Liver (tissue), 8 donors: ENCODE measurements at regions not wholly inside any gene's neighbourhood (a gene's known extent, or its start where the extent isn't known, plus 50 kb on each side); places are given as distances from the start of the nearest gene placed in this dataset.

ENCODE experiments used
- DNase-seq: peaks from one replicate; pipeline ENCODE4 v3.0.0-alpha.2; 2017; ENCODE audit warnings: low spot score
- H3K27ac ChIP-seq, 2 donors: one replicate each; pipeline ENCODE4 v1.7.0; 2013; ENCODE audit warnings: inconsistent platforms in 2 of 2, low read length in 2 of 2, control low read depth in 1 of 2, low read depth in 1 of 2, mild to moderate bottlenecking in 1 of 2
- H3K27me3 ChIP-seq, 4 donors: one replicate each; pipeline versions ENCODE4 v1.6.1 to v1.7.0; 2013; ENCODE audit warnings: low read length in 3 of 4, inconsistent platforms in 1 of 4, mild to moderate bottlenecking in 1 of 4, moderate library complexity in 1 of 4; ENCODE audit not compliant: control insufficient read depth in 4 of 4, insufficient read depth in 4 of 4
- H3K36me3 ChIP-seq, 4 donors: one replicate each; pipeline versions ENCODE4 v1.6.1 to v1.7.0; 2013; ENCODE audit warnings: low read length in 3 of 4, mild to moderate bottlenecking in 3 of 4, low read depth in 1 of 4, moderate library complexity in 1 of 4; ENCODE audit not compliant: control insufficient read depth in 4 of 4, insufficient read depth in 3 of 4
- H3K4me1 ChIP-seq, 4 donors: one replicate each; pipeline versions ENCODE4 v1.6.1 to v1.7.0; 2013; ENCODE audit warnings: low read length in 3 of 4, mild to moderate bottlenecking in 3 of 4, moderate library complexity in 1 of 4; ENCODE audit not compliant: control insufficient read depth in 4 of 4, insufficient read depth in 4 of 4
- H3K4me3 ChIP-seq, 3 donors: one replicate each; pipeline versions ENCODE4 v1.6.1 to v1.7.0; 2013; ENCODE audit warnings: low read length in 3 of 3, control low read depth in 1 of 3, low read depth in 1 of 3, mild to moderate bottlenecking in 1 of 3
- H3K9ac ChIP-seq, 2 donors: one replicate each; pipeline ENCODE4 v1.7.0; 2013; ENCODE audit warnings: low read length in 2 of 2, mild to moderate bottlenecking in 2 of 2, moderate library complexity in 2 of 2, control low read depth in 1 of 2, low read depth in 1 of 2
- H3K9me3 ChIP-seq, 4 donors: one replicate each; pipeline versions ENCODE4 v1.6.1 to v1.7.0; 2013; ENCODE audit warnings: low read length in 3 of 4; ENCODE audit not compliant: control insufficient read depth in 4 of 4
- ATF3 ChIP-seq: IDR thresholded peaks from 2 replicates; pipeline ENCODE4 v1.6.1; 2016; ENCODE audit warnings: antibody characterized with exemption
- EGR1 ChIP-seq, 2 donors: IDR thresholded peaks; 2 replicates each; pipeline ENCODE4 v1.6.1; 2016 to 2018; ENCODE audit warnings: antibody characterized with exemption in 2 of 2, low read depth in 2 of 2
- FOXA1 ChIP-seq: IDR thresholded peaks from 2 replicates; pipeline ENCODE4 v1.6.1; 2016; ENCODE audit warnings: antibody characterized with exemption
- FOXA2 ChIP-seq: IDR thresholded peaks from 2 replicates; pipeline ENCODE4 v1.6.1; 2016; ENCODE audit warnings: antibody characterized with exemption
- GABPA ChIP-seq, 2 donors: IDR thresholded peaks in 1 of 2; conservative IDR thresholded peaks in 1 of 2; 2 replicates each; pipeline ENCODE4 v1.6.1; 2016; ENCODE audit warnings: antibody characterized with exemption in 2 of 2, mild to moderate bottlenecking in 1 of 2, moderate library complexity in 1 of 2
- HNF4A ChIP-seq, 2 donors: conservative IDR thresholded peaks; 2 replicates each; pipeline ENCODE4 v1.6.1; 2016; ENCODE audit warnings: antibody characterized with exemption in 2 of 2, mild to moderate bottlenecking in 2 of 2
- HNF4G ChIP-seq: IDR thresholded peaks from 2 replicates; pipeline ENCODE4 v1.6.1; 2016; ENCODE audit warnings: antibody characterized with exemption
- JUND ChIP-seq, 2 donors: IDR thresholded peaks; 2 replicates each; pipeline ENCODE4 v1.6.1; 2016; ENCODE audit warnings: antibody characterized with exemption in 2 of 2
- NR2F2 ChIP-seq: IDR thresholded peaks from 2 replicates; pipeline ENCODE4 v1.6.1; 2016; ENCODE audit warnings: antibody characterized with exemption
- RAD21 ChIP-seq, 2 donors: IDR thresholded peaks; 2 replicates each; pipeline ENCODE4 v1.6.1; 2016; ENCODE audit warnings: antibody characterized with exemption in 2 of 2, mild to moderate bottlenecking in 2 of 2
- REST ChIP-seq: IDR thresholded peaks from 2 replicates; pipeline ENCODE4 v1.6.1; 2016; ENCODE audit warnings: antibody characterized with exemption, mild to moderate bottlenecking
- RXRA ChIP-seq, 2 donors: IDR thresholded peaks; 2 replicates each; pipeline ENCODE4 v1.6.1; 2017 to 2018; ENCODE audit warnings: antibody characterized with exemption in 2 of 2, mild to moderate bottlenecking in 1 of 2
- SP1 ChIP-seq: IDR thresholded peaks from 2 replicates; pipeline ENCODE4 v1.6.1; 2018; ENCODE audit warnings: antibody characterized with exemption, mild to moderate bottlenecking
- TAF1 ChIP-seq: conservative IDR thresholded peaks from 2 replicates; pipeline ENCODE4 v1.6.1; 2016; ENCODE audit warnings: antibody characterized with exemption, mild to moderate bottlenecking
- YY1 ChIP-seq: IDR thresholded peaks from 2 replicates; pipeline ENCODE4 v1.6.1; 2016; ENCODE audit warnings: antibody characterized with exemption, mild to moderate bottlenecking
- ZBTB33 ChIP-seq: IDR thresholded peaks from 2 replicates; pipeline ENCODE4 v1.6.1; 2016; ENCODE audit warnings: antibody characterized with exemption
- WGBS: extraction: QIAGEN DNeasy Blood & Tissue Kit; methylation state at CpG from one replicate; pipeline ENCODE4 v1.1.7; 2013; 5-methylcytosine and 5-hydroxymethylcytosine counted together
- TF ChIP-seq, protein P1 (sequence below): fragments of 150-350 bp; IDR thresholded peaks from 2 replicates; pipeline ENCODE4 v1.5.1; 2017; ENCODE audit warnings: improper control_type of control experiment, low read depth, low read length; ENCODE audit not compliant: missing input control
- TF ChIP-seq, protein P2 (sequence below): IDR thresholded peaks from 2 replicates; pipeline ENCODE4 v1.6.1; 2016; ENCODE audit warnings: antibody characterized with exemption
- donor health status: healthy.
- donor health status: healthy.
- donor health status: healthy.
- donor health status: healthy.
- donor health status: healthy.

DNA sequence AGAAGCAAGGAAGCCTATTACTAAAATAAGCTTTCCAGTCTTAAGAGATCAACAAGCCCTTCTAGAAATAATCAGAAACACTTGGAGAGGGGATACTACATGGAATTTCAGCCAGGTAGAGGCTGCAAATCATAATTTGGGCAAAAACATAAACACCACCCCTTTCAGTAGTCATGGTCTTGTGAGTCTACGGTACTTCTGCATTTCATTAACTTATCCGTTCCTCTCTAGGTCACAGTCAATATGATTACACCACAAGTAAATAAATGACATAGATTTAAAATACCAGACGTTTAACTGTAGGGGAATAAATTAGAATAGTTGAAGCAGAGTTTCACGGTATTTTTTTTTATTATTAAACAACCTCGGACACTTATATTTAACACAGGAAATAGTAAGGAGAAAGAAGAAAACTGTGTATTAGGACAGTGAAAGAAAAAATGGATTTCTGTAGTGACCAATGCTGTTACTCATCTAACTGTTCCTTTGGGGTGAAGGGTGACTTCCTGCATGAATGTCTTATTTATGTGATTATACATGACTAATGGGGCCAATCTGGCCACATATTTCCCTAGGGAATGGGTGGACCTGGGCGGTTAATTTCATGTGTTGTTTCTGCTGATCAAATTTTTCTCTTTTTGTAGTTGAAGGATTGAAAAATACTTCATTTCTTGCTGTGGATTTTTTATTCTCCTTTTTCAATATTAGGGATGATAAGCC is 456.6 kb upstream of the UBE2E3 start:
- Histone ChIP-seq H3K9ac (no peak overlapping the region), H3K4me1 (no peaks in the 10 kb centered on the region), H3K9me3 (no peaks in the 10 kb centered on the region), H3K36me3 (no peaks in the 10 kb centered on the region), H3K27ac (no peak overlapping the region), H3K4me3 (no peak overlapping the region), H3K27me3 (no peaks in the 10 kb centered on the region)
- DNase-seq: no peak
- TF ChIP-seq ATF3: no peak
- TF ChIP-seq NR2F2: no peak
- TF ChIP-seq, protein P1, sequence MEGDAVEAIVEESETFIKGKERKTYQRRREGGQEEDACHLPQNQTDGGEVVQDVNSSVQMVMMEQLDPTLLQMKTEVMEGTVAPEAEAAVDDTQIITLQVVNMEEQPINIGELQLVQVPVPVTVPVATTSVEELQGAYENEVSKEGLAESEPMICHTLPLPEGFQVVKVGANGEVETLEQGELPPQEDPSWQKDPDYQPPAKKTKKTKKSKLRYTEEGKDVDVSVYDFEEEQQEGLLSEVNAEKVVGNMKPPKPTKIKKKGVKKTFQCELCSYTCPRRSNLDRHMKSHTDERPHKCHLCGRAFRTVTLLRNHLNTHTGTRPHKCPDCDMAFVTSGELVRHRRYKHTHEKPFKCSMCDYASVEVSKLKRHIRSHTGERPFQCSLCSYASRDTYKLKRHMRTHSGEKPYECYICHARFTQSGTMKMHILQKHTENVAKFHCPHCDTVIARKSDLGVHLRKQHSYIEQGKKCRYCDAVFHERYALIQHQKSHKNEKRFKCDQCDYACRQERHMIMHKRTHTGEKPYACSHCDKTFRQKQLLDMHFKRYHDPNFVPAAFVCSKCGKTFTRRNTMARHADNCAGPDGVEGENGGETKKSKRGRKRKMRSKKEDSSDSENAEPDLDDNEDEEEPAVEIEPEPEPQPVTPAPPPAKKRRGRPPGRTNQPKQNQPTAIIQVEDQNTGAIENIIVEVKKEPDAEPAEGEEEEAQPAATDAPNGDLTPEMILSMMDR: no peak
- TF ChIP-seq FOXA2: no peak
- no peak for TF ChIP-seq RXRA (IDR thresholded peaks at IDR 0.05)
- no peak for TF ChIP-seq TAF1
- no peak for TF ChIP-seq JUND (IDR thresholded peaks at IDR 0.05)
- no peak for TF ChIP-seq RAD21 (IDR thresholded peaks at IDR 0.05)
- TF ChIP-seq YY1: no peak
- TF ChIP-seq EGR1 (IDR thresholded peaks at IDR 0.05; ENCODE audit: low read depth in 2 of 2): no peak
- no peak for TF ChIP-seq HNF4A (conservative IDR thresholded peaks at IDR 0.05)
- no peak for TF ChIP-seq HNF4G
- no peak for TF ChIP-seq ZBTB33
- no peak for TF ChIP-seq SP1
- no peak for TF ChIP-seq REST
- 42% methylated on average over 6 of the region's 6 CpGs for WGBS

DNA sequence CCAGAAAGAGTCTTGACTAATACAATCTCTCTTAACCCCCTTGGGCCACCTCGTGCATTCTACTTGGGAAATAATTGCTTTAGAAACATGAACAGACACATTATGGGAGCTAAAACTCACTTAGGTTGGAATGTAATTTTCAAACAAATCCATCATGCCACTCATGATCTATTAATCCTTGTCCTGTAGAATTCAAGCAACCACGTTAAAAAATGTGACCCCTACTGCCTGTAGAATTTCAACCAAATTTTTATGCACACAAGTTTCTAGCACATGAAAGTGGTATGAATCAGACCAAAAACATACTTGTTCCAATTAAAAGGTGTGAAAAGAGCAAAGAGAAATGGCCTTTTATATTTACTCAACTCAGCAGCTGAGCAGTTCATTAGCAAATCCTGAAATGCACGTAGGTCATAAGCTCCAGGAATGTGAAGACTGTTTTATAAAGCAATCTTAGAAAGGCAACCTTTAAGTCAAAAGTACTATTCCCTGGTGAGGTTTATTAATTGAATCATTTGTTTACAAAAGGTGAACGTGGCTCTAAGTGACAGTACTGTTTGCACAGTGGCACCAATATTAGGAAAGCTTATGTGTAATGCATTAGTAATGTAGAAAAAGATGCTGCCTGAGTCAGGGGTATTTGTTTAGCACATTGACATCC is 459.4 kb upstream of the UBE2E3 start:
- H3K9me3 ChIP-seq: no peaks in the 10 kb centered on the region
- TF ChIP-seq TAF1 (no peak), RAD21 (IDR thresholded peaks at IDR 0.05) (no peak), ZBTB33 (no peak), HNF4A (conservative IDR thresholded peaks at IDR 0.05) (no peak), SP1 (no peak), FOXA2 (no peak), EGR1 (IDR thresholded peaks at IDR 0.05; ENCODE audit: low read depth in 2 of 2) (no peak), NR2F2 (no peak), FOXA1 (no peak), YY1 (no peak), RXRA (IDR thresholded peaks at IDR 0.05) (no peak), JUND (IDR thresholded peaks at IDR 0.05) (no peak), HNF4G (no peak), GABPA (IDR thresholded peaks at IDR 0.05 in 1 of 2, conservative IDR thresholded peaks at IDR 0.05 in 1 of 2) (no peak)
- TF ChIP-seq, protein P1: no peak
- TF ChIP-seq, protein P2, sequence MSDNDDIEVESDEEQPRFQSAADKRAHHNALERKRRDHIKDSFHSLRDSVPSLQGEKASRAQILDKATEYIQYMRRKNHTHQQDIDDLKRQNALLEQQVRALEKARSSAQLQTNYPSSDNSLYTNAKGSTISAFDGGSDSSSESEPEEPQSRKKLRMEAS: no peak

More for the DNA sequence above, 459.4 kb upstream of the UBE2E3 start:
- no peak for DNase-seq
- Histone ChIP-seq H3K9ac (no peak overlapping the region), H3K27ac (no peak overlapping the region), H3K4me1 (no peaks in the 10 kb centered on the region), H3K4me3 (no peak overlapping the region), H3K27me3 (no peaks in the 10 kb centered on the region), H3K36me3 (no peaks in the 10 kb centered on the region)
- WGBS: 66% methylated on average over 4 of the region's 4 CpGs
